IPS-20b (cell line): ENCODE measurements at regions not wholly inside any gene's neighbourhood (a gene's known extent, or its start where the extent isn't known, plus 50 kb on each side); places are given as distances from the start of the nearest gene placed in this dataset.

Source experiments
- H3K27ac ChIP-seq: one replicate; pipeline ENCODE4 v1.5.1; 2013; ENCODE audit warnings: low read length
- H3K27me3 ChIP-seq: 2 replicates; pipeline ENCODE4 v1.6.1; 2013; ENCODE audit warnings: mild to moderate bottlenecking, low read length, inconsistent platforms; ENCODE audit not compliant: insufficient read depth
- H3K36me3 ChIP-seq: 2 replicates; pipeline ENCODE4 v1.6.1; 2013; ENCODE audit warnings: low read depth, mild to moderate bottlenecking, inconsistent platforms, low read length, moderate library complexity; ENCODE audit not compliant: insufficient read depth
- H3K4me1 ChIP-seq: 2 replicates; pipeline ENCODE4 v1.6.1; 2013; ENCODE audit warnings: mild to moderate bottlenecking, control low read depth, inconsistent platforms, low read length, moderate library complexity; ENCODE audit not compliant: insufficient read depth
- H3K4me3 ChIP-seq: 2 replicates; pipeline ENCODE4 v1.5.1; 2013; ENCODE audit warnings: mild to moderate bottlenecking, low read length, inconsistent platforms
- H3K9ac ChIP-seq: 2 replicates; pipeline ENCODE4 v1.6.1; 2013; ENCODE audit warnings: low read depth, mild to moderate bottlenecking, inconsistent platforms, low read length, moderate library complexity
- H3K9me3 ChIP-seq: 2 replicates; pipeline ENCODE4 v1.6.1; 2013; ENCODE audit warnings: mild to moderate bottlenecking, low read depth, low read length, inconsistent platforms; ENCODE audit not compliant: insufficient read depth

DNA sequence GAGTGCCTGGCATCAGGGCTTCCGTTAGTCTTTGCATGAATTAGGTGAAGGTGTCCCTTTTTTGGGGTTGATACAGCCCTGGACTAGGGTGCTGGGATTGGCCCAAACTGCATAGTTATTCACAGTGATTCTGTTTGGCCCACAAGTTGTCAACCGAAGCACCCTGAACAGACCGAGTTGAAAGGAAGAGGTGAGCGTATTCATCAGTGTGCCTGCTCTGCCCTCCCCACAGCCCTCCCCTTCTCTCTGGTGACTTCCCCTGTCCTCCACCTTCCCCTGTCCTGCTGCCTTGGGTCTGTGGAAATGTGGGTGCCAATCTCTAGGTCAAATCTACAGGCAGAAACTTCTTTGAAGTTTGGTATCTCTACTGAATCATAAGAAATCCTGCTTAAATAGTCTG lies 330.5 kb downstream of the DYSF start:
- H3K27me3 ChIP-seq, result no peaks in the 10 kb centered on the region; the same call in 1 of the 2 replicates
- H3K27ac ChIP-seq, result no peak overlapping the region
- H3K9ac ChIP-seq, result no peak overlapping the region
- no peaks in the 10 kb centered on the region for H3K36me3 ChIP-seq
- no peaks in the 10 kb centered on the region for H3K9me3 ChIP-seq
- no peak overlapping the region for H3K4me3 ChIP-seq
- no peaks in the 10 kb centered on the region for H3K4me1 ChIP-seq

DNA sequence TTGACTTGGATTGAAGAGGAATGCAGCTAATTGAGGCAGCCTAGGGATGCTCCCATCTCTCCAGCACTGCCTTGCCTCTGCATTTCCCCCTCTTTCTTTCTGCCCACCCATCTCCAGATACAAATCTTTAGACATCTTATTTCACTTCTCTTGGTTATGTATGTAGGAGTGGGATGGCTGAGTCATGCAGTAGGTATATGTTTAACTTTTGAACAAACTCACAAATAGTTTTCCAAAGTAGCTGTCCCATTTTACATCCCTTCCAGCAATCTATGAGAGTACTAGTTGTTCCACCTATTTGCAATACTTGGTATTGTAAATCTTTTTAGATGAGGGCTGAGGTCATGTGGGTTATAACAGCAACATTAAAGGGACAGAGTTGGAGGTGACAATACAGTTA lies 329.9 kb downstream of the DYSF start:
- Histone ChIP-seq H3K9ac (no peak overlapping the region), H3K27ac (no peak overlapping the region), H3K9me3 (no peaks in the 10 kb centered on the region), H3K27me3 (no peaks in the 10 kb centered on the region; the same call in 1 of the 2 replicates), H3K4me3 (no peak overlapping the region), H3K36me3 (no peaks in the 10 kb centered on the region), H3K4me1 (no peaks in the 10 kb centered on the region)

DNA sequence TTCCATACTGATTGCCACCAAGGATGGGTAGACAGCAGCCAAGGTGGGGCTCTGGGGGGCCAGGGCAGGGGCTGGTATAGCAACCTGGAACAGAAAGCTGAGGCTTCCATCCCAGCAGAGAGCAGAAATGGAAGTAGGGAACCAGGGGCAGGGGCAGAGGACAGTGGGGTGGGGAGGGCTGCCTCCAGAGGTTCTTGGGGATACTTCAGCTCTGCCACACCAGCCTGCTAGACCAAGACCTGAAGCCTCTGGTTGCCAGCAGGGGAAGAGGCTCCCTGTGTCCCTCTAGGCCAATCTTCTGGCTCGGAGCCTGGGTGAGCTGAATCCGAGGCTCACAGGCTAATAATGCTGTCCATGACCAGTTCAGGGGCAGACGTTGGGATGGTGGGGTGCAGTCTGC lies 329.0 kb downstream of the DYSF start:
- Histone ChIP-seq H3K4me1 (no peaks in the 10 kb centered on the region), H3K9me3 (no peaks in the 10 kb centered on the region), H3K27me3 (no peaks in the 10 kb centered on the region; the same call in 1 of the 2 replicates), H3K36me3 (no peaks in the 10 kb centered on the region), H3K27ac (no peak overlapping the region), H3K9ac (no peak overlapping the region), H3K4me3 (no peak overlapping the region)

DNA sequence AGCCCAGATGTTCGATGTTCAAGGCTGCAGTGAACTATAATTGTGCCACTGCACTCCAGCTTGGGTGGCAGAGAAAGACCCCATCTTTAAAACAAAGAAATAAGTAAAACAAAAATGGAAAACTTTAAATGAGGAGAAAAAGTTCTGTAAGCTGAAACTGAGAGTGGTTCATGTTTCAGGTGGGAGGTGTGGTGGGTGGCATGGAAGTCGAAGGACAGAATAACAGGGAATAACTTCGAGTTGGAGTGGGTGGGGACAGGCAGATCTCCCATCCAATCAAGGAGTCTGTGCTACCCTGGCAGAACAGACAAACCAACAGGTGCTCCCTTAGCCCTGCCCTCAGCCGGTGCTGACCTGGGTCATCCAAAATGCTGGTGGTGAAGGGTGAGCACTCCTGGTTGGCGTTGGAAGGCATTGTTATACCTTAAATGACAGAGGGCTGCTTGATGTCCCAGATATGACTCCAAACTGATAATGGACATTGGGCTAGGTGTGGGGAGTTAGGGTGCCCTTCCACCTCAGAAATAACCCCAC lies 328.4 kb downstream of the DYSF start:
- Histone ChIP-seq H3K9me3 (no peaks in the 10 kb centered on the region), H3K4me1 (no peaks in the 10 kb centered on the region), H3K9ac (no peak overlapping the region), H3K27me3 (no peaks in the 10 kb centered on the region; the same call in 1 of the 2 replicates), H3K4me3 (no peak overlapping the region), H3K27ac (no peak overlapping the region), H3K36me3 (no peaks in the 10 kb centered on the region)

DNA sequence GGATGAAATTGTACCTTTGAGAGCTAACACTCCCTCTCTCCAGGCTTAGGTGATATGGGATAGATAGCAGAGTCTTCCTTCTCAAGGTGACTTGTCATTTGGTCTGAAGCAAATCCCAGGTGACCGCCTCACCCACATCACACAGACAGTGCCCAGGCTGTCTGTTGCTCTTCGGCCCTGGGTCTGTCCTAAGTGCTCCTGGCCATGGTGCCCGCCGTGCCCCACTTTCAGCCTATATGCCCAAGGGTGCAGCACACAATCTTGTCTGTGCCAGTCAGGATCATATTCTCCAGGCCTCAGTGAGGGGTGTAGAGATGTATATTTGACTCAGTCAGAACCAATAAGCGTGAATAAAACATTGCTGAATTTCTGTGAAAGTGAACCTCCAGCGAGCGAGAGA lies 326.8 kb downstream of the DYSF start:
- Histone ChIP-seq H3K9ac (no peak overlapping the region), H3K27me3 (no peaks in the 10 kb centered on the region; the same call in 1 of the 2 replicates), H3K9me3 (no peaks in the 10 kb centered on the region), H3K36me3 (no peaks in the 10 kb centered on the region), H3K4me3 (no peak overlapping the region), H3K4me1 (no peaks in the 10 kb centered on the region), H3K27ac (no peak overlapping the region)

DNA sequence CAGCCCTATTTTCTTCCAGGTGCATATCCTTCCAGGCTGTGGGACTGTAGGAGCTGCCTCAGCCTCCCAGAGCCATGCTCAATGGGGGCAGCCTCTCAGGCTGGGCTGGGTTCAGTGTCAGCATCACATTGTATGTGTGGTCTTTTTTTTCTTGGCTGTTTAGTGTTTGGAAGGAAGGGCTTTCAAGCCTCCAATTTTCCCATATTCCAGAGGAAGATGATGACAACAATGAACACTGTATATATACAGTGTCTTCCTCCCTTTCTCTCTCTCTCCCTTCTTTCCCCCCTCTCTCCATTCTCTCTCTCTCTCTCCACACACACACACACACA lies 326.4 kb downstream of the DYSF start:
- Histone ChIP-seq H3K36me3 (no peaks in the 10 kb centered on the region), H3K27ac (no peak overlapping the region), H3K4me3 (no peak overlapping the region), H3K9me3 (no peaks in the 10 kb centered on the region), H3K27me3 (no peaks in the 10 kb centered on the region; the same call in 1 of the 2 replicates), H3K9ac (no peak overlapping the region), H3K4me1 (no peaks in the 10 kb centered on the region)

DNA sequence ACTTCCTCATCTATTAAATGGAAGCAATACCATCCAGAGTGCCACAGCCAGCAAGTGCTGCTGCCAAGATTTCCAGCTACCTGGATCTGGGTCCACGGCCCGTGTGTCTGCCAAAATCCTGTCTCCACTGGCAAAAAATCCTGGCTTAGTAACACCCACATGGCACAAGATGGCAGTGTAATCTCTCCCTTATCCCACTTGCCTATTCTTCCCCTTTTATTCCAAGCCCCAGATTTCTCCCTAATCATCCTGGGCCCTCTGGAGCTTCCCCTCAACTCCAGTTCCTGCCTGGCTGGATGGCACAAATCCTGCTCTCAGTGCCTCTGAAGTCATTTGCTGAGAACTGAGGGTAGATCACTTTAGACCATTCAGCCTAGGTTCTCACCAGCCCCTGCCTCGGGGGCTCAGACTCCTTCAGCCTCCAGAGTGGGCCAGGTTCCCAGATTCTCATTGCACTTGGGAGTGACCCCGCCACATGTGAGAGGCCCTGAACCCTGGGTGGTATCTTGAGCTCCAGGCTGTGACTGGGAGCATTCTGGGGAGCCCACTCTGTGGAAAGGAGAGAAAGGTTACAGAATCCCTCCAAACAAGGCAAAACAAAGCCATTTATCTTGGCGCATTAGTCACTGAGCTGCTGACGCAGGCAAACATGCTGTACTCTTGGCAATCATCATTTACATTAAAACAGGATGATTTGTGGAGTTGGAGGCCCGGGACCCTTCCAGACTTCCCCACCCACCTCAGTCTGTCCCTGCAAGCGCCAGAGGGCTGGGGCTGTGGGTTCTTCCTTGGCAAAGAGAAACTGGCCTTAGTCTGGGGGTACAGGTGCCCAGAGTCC lies 325.8 kb downstream of the DYSF start:
- Histone ChIP-seq H3K36me3 (no peaks in the 10 kb centered on the region), H3K27me3 (no peaks in the 10 kb centered on the region; the same call in 1 of the 2 replicates), H3K4me1 (no peaks in the 10 kb centered on the region), H3K27ac (no peak overlapping the region), H3K4me3 (no peak overlapping the region), H3K9ac (no peak overlapping the region), H3K9me3 (no peaks in the 10 kb centered on the region)

DNA sequence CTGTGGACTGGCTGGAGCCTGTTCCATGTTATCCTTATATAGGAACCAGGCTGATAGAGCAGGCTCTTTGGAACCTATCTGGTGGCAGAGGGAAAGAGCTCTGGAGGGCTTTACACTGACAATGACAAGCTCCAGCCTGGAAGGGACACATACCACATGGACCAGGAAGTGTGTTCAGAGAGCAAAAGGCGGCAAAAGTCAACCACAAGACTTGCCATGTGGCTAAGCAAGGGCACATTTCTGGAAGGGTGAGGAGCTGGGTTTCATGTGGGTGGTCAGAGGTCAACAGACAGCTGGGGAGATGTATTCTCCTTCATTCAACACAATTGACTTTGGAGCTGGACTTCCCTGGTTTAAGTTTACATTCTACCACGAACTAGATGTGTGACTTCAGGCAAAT lies 325.2 kb downstream of the DYSF start:
- no peak overlapping the region for H3K9ac ChIP-seq
- no peaks in the 10 kb centered on the region for H3K9me3 ChIP-seq
- H3K27ac ChIP-seq, result no peak overlapping the region
- H3K4me1 ChIP-seq, result no peaks in the 10 kb centered on the region
- H3K27me3 ChIP-seq, result no peaks in the 10 kb centered on the region; the same call in 1 of the 2 replicates
- no peaks in the 10 kb centered on the region for H3K36me3 ChIP-seq
- H3K4me3 ChIP-seq, result no peak overlapping the region

DNA sequence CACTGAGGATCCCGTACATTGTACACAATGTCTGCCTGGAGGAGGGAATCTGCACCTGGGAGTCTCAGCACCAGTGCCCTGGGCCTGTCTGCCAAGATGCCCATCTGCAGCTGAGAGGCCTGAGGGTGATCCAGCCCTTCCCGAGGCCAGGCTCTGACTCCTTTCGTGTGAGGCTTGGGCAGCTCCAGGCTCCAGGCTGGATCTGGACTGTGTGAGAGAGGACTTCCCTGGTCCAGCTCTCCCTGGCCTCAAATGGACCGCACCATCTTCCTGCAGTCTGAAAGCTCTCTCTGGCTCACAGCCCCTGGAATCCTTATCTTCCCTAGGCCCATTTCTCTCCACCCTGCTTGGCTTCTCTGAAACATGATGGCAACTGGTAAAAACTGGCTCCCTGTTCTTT lies 324.6 kb downstream of the DYSF start:
- H3K4me3 ChIP-seq, result no peak overlapping the region
- H3K36me3 ChIP-seq, result no peaks in the 10 kb centered on the region
- no peak overlapping the region for H3K9ac ChIP-seq
- H3K27ac ChIP-seq, result no peak overlapping the region
- no peaks in the 10 kb centered on the region for H3K4me1 ChIP-seq
- H3K27me3 ChIP-seq, result no peaks in the 10 kb centered on the region; the same call in 1 of the 2 replicates
- H3K9me3 ChIP-seq, result no peaks in the 10 kb centered on the region

DNA sequence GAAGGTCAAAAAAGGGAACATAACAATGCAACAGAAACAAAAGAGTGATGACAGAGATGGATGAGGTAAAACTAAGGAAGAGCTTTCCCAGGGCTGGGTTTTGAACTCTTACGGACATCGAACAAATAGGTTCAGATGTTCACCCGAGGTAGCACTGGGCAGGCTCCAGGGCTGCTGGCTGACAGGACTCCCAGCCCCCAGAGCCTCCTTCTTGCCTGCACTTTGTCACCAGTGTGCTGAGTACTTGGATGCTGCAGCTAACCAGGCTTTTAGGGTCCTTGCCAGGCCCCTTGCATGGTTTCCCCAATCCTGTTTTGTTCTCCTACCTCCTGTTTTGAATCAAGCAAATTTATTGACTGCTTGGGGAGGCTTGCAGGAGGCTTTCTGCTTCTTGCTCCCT lies 322.9 kb downstream of the DYSF start:
- no peaks in the 10 kb centered on the region; the same call in 1 of the 2 replicates for H3K27me3 ChIP-seq
- no peaks in the 10 kb centered on the region for H3K36me3 ChIP-seq
- no peak overlapping the region for H3K9ac ChIP-seq
- no peak overlapping the region for H3K4me3 ChIP-seq
- no peaks in the 10 kb centered on the region for H3K4me1 ChIP-seq
- H3K27ac ChIP-seq, result no peak overlapping the region
- H3K9me3 ChIP-seq, result peaks cover 2% of the 10 kb centered on the region

DNA sequence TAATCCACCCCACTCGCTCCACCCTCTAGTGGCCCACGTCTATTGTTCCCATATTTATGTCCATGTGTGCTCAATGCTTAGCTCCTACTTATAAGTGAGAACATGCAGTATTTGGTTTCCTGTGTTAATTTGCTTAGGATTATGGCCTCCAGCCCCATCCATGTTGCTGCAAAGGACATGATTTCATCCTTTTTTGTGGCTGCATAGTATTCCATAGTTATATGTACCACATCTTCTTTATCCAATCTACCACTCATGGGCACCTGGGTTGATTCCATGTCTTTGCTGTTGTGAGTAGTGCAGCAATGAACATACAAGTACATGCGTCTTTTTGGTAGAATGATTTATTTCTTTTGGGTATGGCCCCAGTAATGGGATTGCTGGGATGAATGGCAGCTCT lies 319.9 kb downstream of the DYSF start:
- no peaks in the 10 kb centered on the region; the same call in 1 of the 2 replicates for H3K27me3 ChIP-seq
- no peaks in the 10 kb centered on the region for H3K4me1 ChIP-seq
- no peaks in the 10 kb centered on the region for H3K36me3 ChIP-seq
- no peak overlapping the region for H3K4me3 ChIP-seq
- H3K27ac ChIP-seq, result no peak overlapping the region
- H3K9ac ChIP-seq, result no peak overlapping the region
- peaks cover 16% of the 10 kb centered on the region for H3K9me3 ChIP-seq

DNA sequence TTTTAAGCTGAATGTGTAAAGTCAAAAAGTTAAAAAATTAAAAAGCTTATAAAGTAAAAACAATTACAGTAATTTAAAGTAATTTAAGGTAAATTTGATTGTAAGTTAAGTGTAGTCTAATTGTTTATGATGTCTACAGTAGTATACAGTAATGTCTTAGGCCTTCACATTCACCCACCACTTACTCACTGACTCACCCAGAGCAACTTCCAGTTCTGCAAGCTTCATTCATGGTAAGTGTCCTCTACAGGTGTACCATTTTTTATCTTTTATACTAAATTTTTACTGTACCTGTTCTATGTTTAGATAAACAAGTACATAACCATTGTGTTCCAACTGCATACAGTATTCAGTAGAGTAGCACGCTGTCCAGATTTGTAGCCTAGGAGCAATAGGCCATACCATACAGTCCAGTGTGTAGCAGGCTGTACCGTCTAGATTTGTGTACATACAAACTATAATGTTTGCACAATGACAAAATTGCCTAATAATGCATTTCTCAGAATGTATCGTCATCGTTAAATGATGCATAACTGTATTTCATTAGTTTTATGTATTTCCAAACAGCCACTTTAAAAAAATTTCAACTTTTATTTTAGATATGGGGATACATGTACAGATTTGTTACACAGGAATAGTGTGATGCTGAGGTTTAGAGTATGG lies 319.3 kb downstream of the DYSF start:
- no peaks in the 10 kb centered on the region for H3K4me1 ChIP-seq
- no peaks in the 10 kb centered on the region for H3K27me3 ChIP-seq
- no peak overlapping the region for H3K4me3 ChIP-seq
- H3K9ac ChIP-seq, result no peak overlapping the region
- no peak overlapping the region for H3K27ac ChIP-seq
- no peaks in the 10 kb centered on the region for H3K36me3 ChIP-seq
- H3K9me3 ChIP-seq, result peaks cover 16% of the 10 kb centered on the region
